Osteoblast (primary cell): ENCODE measurements at regions not wholly inside any gene's neighbourhood (a gene's known extent, or its start where the extent isn't known, plus 50 kb on each side); places are given as distances from the start of the nearest gene placed in this dataset.
A peak's percentile ranks its signal among the peaks of the same experiment; 100 is the strongest.
"Not testable (repeated sequence)": the region's sequence is repeated elsewhere in the genome, so short reads cannot be mapped to it uniquely, and the experiment has no call there.

Experiments
- DNase-seq: peaks from one replicate; pipeline ENCODE4 v3.0.0; 2011; ENCODE audit warnings: low spot score, mixed read lengths; ENCODE audit not compliant: insufficient read length; ENCODE audit errors: missing footprints
- H2AFZ ChIP-seq: 2 replicates; pipeline ENCODE4 v1.6.0; 2011; ENCODE audit warnings: mild to moderate bottlenecking, low read length
- H3K27ac ChIP-seq: 2 replicates; pipeline ENCODE4 v1.5.1; 2011; ENCODE audit warnings: mild to moderate bottlenecking, low read depth, low read length, moderate library complexity
- H3K27me3 ChIP-seq: 2 replicates; pipeline ENCODE4 v1.6.0; 2012; ENCODE audit warnings: mild to moderate bottlenecking, control low read depth, inconsistent platforms, low read length, moderate library complexity; ENCODE audit not compliant: insufficient read depth
- H3K36me3 ChIP-seq: 2 replicates; pipeline ENCODE4 v1.5.1; 2011; ENCODE audit warnings: mild to moderate bottlenecking, low read length, control low read depth, moderate library complexity; ENCODE audit not compliant: insufficient read depth
- H3K4me1 ChIP-seq: 2 replicates; pipeline ENCODE4 v1.5.1; 2011; ENCODE audit warnings: mild to moderate bottlenecking, low read length, control low read depth, moderate library complexity; ENCODE audit not compliant: insufficient read depth
- H3K4me2 ChIP-seq: 2 replicates; pipeline ENCODE4 v1.6.0; 2011; ENCODE audit warnings: mild to moderate bottlenecking, low read length; ENCODE audit not compliant: insufficient read depth
- H3K4me3 ChIP-seq: fragments of 200-600 bp; sonication (generic); 3 replicates; pipeline ENCODE4 v1.5.1; 2012; ENCODE audit warnings: mild to moderate bottlenecking, low read length, inconsistent platforms; ENCODE audit not compliant: insufficient read depth
- H3K79me2 ChIP-seq: 2 replicates; pipeline ENCODE4 v1.6.0; 2012; ENCODE audit warnings: mild to moderate bottlenecking, low read length, control low read depth, inconsistent platforms; ENCODE audit not compliant: insufficient read depth
- H3K9me3 ChIP-seq: 2 replicates; pipeline ENCODE4 v1.5.1; 2011; ENCODE audit warnings: low read depth, low read length, control low read depth
- H4K20me1 ChIP-seq: 2 replicates; pipeline ENCODE4 v1.6.0; 2012; ENCODE audit warnings: mild to moderate bottlenecking, low read length, control low read depth; ENCODE audit not compliant: insufficient read depth
- TF ChIP-seq, protein P1 (sequence below): IDR thresholded peaks from 2 replicates; pipeline ENCODE4 v1.5.1; 2011; ENCODE audit warnings: mild to moderate bottlenecking, low read depth, low read length, moderate library complexity; ENCODE audit errors: extremely low read depth

DNA sequence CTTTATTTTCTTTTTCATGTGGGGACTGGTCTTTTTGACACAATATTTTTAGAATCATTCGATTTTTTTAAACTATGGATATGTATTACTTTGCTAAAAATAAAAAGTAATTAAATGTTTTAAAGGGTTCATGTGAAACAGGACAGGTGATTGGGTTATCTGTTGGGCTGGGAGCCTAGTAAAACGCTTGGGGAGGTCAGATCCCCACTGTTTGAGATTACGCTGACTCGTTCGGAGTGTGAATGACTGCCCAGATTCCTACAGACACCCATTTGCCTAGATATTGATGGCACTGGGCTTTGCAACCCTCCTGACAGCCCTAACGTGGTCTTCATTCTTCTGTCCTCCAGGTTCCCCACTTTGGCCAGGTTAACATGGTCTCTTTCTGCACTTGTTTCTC lies 62.9 kb upstream of the UBASH3B start:
- H3K27me3 ChIP-seq, result peaks cover 18% of the 10 kb centered on the region
- no peak overlapping the region for H2AFZ ChIP-seq
- no peaks in the 10 kb centered on the region for H3K79me2 ChIP-seq
- H3K4me3 ChIP-seq, result no peak overlapping the region
- no peaks in the 10 kb centered on the region for H3K36me3 ChIP-seq
- peaks cover 6% of the 10 kb centered on the region for H3K4me1 ChIP-seq
- H3K9me3 ChIP-seq, result no peaks in the 10 kb centered on the region
- no peaks in the 10 kb centered on the region for H4K20me1 ChIP-seq
- TF ChIP-seq, protein P1, sequence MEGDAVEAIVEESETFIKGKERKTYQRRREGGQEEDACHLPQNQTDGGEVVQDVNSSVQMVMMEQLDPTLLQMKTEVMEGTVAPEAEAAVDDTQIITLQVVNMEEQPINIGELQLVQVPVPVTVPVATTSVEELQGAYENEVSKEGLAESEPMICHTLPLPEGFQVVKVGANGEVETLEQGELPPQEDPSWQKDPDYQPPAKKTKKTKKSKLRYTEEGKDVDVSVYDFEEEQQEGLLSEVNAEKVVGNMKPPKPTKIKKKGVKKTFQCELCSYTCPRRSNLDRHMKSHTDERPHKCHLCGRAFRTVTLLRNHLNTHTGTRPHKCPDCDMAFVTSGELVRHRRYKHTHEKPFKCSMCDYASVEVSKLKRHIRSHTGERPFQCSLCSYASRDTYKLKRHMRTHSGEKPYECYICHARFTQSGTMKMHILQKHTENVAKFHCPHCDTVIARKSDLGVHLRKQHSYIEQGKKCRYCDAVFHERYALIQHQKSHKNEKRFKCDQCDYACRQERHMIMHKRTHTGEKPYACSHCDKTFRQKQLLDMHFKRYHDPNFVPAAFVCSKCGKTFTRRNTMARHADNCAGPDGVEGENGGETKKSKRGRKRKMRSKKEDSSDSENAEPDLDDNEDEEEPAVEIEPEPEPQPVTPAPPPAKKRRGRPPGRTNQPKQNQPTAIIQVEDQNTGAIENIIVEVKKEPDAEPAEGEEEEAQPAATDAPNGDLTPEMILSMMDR, result no peak
- no peak overlapping the region for H3K27ac ChIP-seq
- no peak for DNase-seq
- H3K4me2 ChIP-seq, result no peak overlapping the region

DNA sequence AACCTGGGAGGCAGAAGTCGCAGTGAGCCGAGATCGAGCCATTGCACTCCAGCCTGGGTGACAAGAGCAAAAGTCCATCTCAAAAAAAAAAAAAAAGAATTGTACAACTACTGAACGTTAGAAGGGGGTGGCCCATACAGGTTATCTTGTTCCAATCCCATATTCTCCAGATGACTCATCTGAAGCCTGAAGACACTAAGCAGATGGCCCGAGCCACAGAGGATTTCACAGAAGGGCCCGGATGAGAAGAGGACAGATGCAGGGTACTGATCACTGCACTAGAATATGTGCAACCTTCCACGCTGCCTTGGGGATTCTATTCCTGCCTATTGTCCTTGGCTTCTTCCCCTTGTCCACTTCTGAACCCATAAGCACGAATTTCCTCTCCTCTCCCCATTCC lies 70.9 kb upstream of the UBASH3B start:
- Histone ChIP-seq H3K4me2 (no peak overlapping the region), H3K36me3 (no peaks in the 10 kb centered on the region), H2AFZ (no peak overlapping the region), H3K9me3 (no peaks in the 10 kb centered on the region), H3K27me3 (peaks cover 15% of the 10 kb centered on the region), H3K79me2 (no peaks in the 10 kb centered on the region), H3K4me3 (no peak overlapping the region), H3K4me1 (peaks cover 4% of the 10 kb centered on the region), H3K27ac (no peak overlapping the region), H4K20me1 (no peaks in the 10 kb centered on the region)
- DNase-seq, result no peak
- TF ChIP-seq, protein P1, result no peak

DNA sequence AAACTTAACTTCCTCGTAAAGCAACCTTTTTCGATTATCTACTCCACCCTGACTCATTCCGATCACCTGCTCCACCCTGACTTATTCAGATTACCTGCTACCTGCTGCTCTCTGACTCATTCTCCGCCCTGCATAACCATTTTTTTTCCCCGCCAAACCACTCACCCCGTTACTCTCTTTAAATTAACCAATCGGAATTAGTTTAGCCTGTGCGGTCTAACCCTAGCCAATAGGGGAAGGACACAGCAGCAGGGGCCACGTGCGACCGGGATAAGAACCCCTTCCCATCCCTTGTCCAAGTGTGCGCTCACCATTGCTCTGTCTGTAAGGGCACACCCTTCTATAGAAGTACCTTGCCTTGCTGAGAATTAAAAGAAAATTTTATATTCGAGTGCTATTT lies 75.5 kb upstream of the UBASH3B start:
- not testable (repeated sequence) for H2AFZ ChIP-seq, H3K9me3 ChIP-seq, H3K79me2 ChIP-seq, DNase-seq, H3K27me3 ChIP-seq, H4K20me1 ChIP-seq, H3K4me2 ChIP-seq, H3K4me3 ChIP-seq, H3K4me1 ChIP-seq, H3K27ac ChIP-seq, H3K36me3 ChIP-seq

DNA sequence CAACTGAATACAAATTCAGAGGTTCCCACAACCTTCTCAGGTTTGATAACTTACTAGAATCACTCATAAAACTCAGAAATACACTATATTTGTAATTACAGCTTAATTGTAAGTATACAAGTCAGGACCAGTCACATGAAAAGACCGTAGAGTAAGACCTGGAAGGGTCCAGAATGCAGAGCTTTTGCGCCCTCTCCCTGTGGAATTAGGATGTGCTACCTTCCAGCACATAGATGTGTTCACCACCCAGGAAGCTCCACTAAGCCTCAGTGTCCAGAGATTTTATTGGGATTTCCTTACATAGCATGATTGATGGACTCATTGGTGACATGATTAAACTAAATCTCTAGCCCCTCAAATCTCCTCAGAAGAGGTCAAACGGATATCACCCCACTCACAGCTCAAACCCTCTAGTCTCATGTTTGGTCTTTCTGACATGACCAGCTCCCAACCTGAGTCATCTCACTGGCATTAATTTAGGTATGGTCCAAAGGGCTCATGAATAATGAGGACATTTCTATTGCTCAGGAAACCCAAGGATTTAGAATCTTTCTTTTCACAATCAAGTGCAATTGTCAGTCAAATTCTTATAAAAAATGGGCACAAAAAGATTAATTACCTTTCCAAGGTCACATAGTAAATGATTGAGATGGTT lies 77.2 kb upstream of the UBASH3B start:
- Histone ChIP-seq H3K9me3 (no peaks in the 10 kb centered on the region), H3K27me3 (no peaks in the 10 kb centered on the region), H3K4me3 (no peak overlapping the region), H3K79me2 (no peaks in the 10 kb centered on the region), H3K4me1 (peaks cover 4% of the 10 kb centered on the region), H2AFZ (no peak overlapping the region), H4K20me1 (no peaks in the 10 kb centered on the region), H3K4me2 (no peak overlapping the region), H3K36me3 (no peaks in the 10 kb centered on the region), H3K27ac (no peak overlapping the region)
- TF ChIP-seq, protein P1, result peak; percentile 17
- peak; percentile 81 for DNase-seq
